ENCODE measurements at regions not wholly inside any gene's neighbourhood (a gene's known extent, or its start where the extent isn't known, plus 50 kb on each side); places are given as distances from the start of the nearest gene placed in this dataset.

- no peak overlapping the region for H3K4me3 Mint-ChIP-seq
- H3K4me3 ChIP-seq (ENCODE audit: low read length): no peak overlapping the region
- H3K9me3 ChIP-seq (ENCODE audit: control insufficient read depth, low read length): no peaks in the 10 kb centered on the region
- peaks cover 17% of the 10 kb centered on the region for H3K4me1 Mint-ChIP-seq
- peaks cover 17% of the 10 kb centered on the region for H3K27me3 ChIP-seq (ENCODE audit: control insufficient read depth, insufficient read depth, low read length, poor library complexity, severe bottlenecking)
- no peak overlapping the region for H3K9ac ChIP-seq (ENCODE audit: extremely low read depth, low read length, poor library complexity, severe bottlenecking)
- no peak overlapping the region for H3K27ac Mint-ChIP-seq
- H3K36me3 Mint-ChIP-seq (ENCODE audit: low read depth): no peaks in the 10 kb centered on the region
- peaks cover 22% of the 10 kb centered on the region for H3K27me3 Mint-ChIP-seq (ENCODE audit: insufficient read depth)
- H3K4me1 ChIP-seq (ENCODE audit: control insufficient read depth, insufficient read depth, low read length): no peaks in the 10 kb centered on the region
- no peak for TF ChIP-seq CTCF (conservative IDR thresholded peaks at IDR 0.05)
- H3K36me3 ChIP-seq (ENCODE audit: control insufficient read depth, insufficient read depth, low read length): no peaks in the 10 kb centered on the region
- no peak for DNase-seq
- no peak overlapping the region for H3K27ac ChIP-seq (ENCODE audit: low read depth, low read length)
- WGBS, 2 experiments (ENCODE audit: insufficient coverage in 1 of 2, insufficient read length in 1 of 2): 80 to 100% methylated on average over 1 of the region's 1 CpG
- H3K9me3 Mint-ChIP-seq: no peaks in the 10 kb centered on the region
Measured at GRCh38 chr2:30029804-30030203, 108.4 kb upstream of the ALK start.

GRCh38 chr2:30030361-30030760, 109.0 kb upstream of the ALK start:
- no peak overlapping the region for H3K9ac ChIP-seq (ENCODE audit: extremely low read depth, low read length, poor library complexity, severe bottlenecking)
- H3K27me3 ChIP-seq (ENCODE audit: control insufficient read depth, insufficient read depth, low read length, poor library complexity, severe bottlenecking): peaks cover 17% of the 10 kb centered on the region
- H3K4me1 Mint-ChIP-seq: peaks cover 17% of the 10 kb centered on the region
- H3K36me3 ChIP-seq (ENCODE audit: control insufficient read depth, insufficient read depth, low read length): no peaks in the 10 kb centered on the region
- no peaks in the 10 kb centered on the region for H3K4me1 ChIP-seq (ENCODE audit: control insufficient read depth, insufficient read depth, low read length)
- no peaks in the 10 kb centered on the region for H3K9me3 ChIP-seq (ENCODE audit: control insufficient read depth, low read length)
- H3K9me3 Mint-ChIP-seq: no peaks in the 10 kb centered on the region
- H3K4me3 Mint-ChIP-seq: no peak overlapping the region
- DNase-seq: no peak
- no peak overlapping the region for H3K27ac ChIP-seq (ENCODE audit: low read depth, low read length)
- no peak for TF ChIP-seq CTCF (conservative IDR thresholded peaks at IDR 0.05)
- H3K4me3 ChIP-seq (ENCODE audit: low read length): no peak overlapping the region
- peaks cover 20% of the 10 kb centered on the region for H3K27me3 Mint-ChIP-seq (ENCODE audit: insufficient read depth)
- no peak overlapping the region for H3K27ac Mint-ChIP-seq
- no peaks in the 10 kb centered on the region for H3K36me3 Mint-ChIP-seq (ENCODE audit: low read depth)
- 91 to 100% methylated on average over 2 to 3 of the region's 3 CpGs for WGBS, 2 experiments (ENCODE audit: insufficient coverage in 1 of 2, insufficient read length in 1 of 2)

- no peaks in the 10 kb centered on the region for H3K4me1 ChIP-seq (ENCODE audit: control insufficient read depth, insufficient read depth, low read length)
- Mint-ChIP-seq H3K4me3 (no peak overlapping the region), H3K4me1 (peaks cover 17% of the 10 kb centered on the region), H3K36me3 (ENCODE audit: low read depth) (no peaks in the 10 kb centered on the region), H3K9me3 (no peaks in the 10 kb centered on the region), H3K27ac (no peak overlapping the region), H3K27me3 (ENCODE audit: insufficient read depth) (peaks cover 20% of the 10 kb centered on the region)
- H3K36me3 ChIP-seq (ENCODE audit: control insufficient read depth, insufficient read depth, low read length): no peaks in the 10 kb centered on the region
- H3K27me3 ChIP-seq (ENCODE audit: control insufficient read depth, insufficient read depth, low read length, poor library complexity, severe bottlenecking): peaks cover 17% of the 10 kb centered on the region
- no peaks in the 10 kb centered on the region for H3K9me3 ChIP-seq (ENCODE audit: control insufficient read depth, low read length)
- no peak overlapping the region for H3K9ac ChIP-seq (ENCODE audit: extremely low read depth, low read length, poor library complexity, severe bottlenecking)
- peak; percentile 68 for DNase-seq
- no peak overlapping the region for H3K27ac ChIP-seq (ENCODE audit: low read depth, low read length)
- 59 to 63% methylated on average over 4 to 5 of the region's 5 CpGs for WGBS, 2 experiments (ENCODE audit: insufficient coverage in 1 of 2, insufficient read length in 1 of 2)
- TF ChIP-seq CTCF (conservative IDR thresholded peaks at IDR 0.05): no peak
- no peak overlapping the region for H3K4me3 ChIP-seq (ENCODE audit: low read length)
Measured at GRCh38 chr2:30031184-30031583, 109.8 kb upstream of the ALK start.

Measured in endodermal cell (in vitro differentiated cells).